ENCODE measurements at regions not wholly inside any gene's neighbourhood (a gene's known extent, or its start where the extent isn't known, plus 50 kb on each side); places are given as distances from the start of the nearest gene placed in this dataset.

DNA sequence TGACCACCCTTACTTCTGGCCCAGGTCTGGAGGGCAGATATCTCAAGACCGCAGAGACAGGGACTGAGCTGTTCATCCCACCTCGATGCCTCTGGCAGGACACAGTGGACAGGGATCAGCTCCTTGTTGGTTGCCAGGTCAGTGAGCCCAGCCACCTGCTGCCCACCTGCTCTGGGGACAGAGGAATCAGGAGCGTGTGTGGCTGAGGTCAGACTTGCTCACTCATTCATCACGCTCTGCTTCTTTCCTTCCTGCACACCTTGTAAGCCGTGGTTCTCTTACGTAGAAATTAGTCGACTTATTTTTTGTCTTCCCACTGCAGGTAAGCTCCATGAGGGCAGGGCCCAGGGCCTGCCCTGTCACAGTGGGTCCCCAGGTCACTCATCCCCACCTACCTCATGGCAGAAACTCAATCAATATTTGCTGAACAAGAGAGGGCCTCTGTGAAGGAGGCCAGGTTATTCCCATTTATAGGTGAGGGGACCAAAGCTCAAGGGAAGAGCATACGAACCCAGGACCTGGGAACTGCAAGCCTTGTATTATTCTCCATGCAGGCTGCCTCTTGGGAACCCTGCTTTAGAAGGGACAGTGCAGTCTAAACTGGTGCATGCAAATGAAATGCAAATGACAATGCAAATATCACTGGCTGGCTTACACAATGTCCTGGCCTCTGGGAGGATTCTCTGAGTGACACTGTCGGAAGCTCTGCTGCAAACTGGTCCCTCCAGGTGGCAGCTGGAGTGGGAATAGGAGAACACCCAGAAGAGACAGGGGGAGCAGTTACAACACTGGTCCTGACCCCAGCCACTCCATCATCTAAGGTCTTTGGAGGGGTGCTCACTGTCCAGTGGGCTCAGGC, 58.4 kb upstream of the PAX7 start:
- H3K27ac ChIP-seq (ENCODE audit: insufficient read depth, low read depth, low read length) = no peak overlapping the region
- H3K9ac ChIP-seq (replicated peaks; ENCODE audit: extremely low read depth, insufficient read depth, low read length) = no peak overlapping the region
- intact Hi-C loops (cut with micrococcal nuclease) = no loop called here
- H3K36me3 ChIP-seq (ENCODE audit: control insufficient read depth in 2 of 2, extremely low read depth in 1 of 2, insufficient read depth in 2 of 2, low read length in 2 of 2) = no peaks in the 10 kb centered on the region
- H3K4me2 ChIP-seq (ENCODE audit: insufficient read depth, low read length) = no peak overlapping the region
- H3K79me2 ChIP-seq (ENCODE audit: control insufficient read depth, insufficient read depth, low read length) = no peaks in the 10 kb centered on the region
- ChIA-PET POLR2A (interaction anchor here (0.6 kb wide), 1 partner anchor 16 kb away, joined by 3 read pairs; no protein-coding TSS in a partner anchor), CTCF (interaction anchor here (1.2 to 2.8 kb wide), 6 partner anchors 9 to 1069 kb away, joined by 3 to 11 read pairs (median 3); no protein-coding TSS in a partner anchor)
- no peaks in the 10 kb centered on the region for H3K27me3 ChIP-seq (ENCODE audit: control insufficient read depth in 2 of 2, insufficient read depth in 2 of 2, low read length in 2 of 2)
- H3K4me3 ChIP-seq (replicated peaks in 1 of 3; ENCODE audit: insufficient read depth in 1 of 3, low read depth in 1 of 3, low read length in 3 of 3) = no peak overlapping the region
- no peaks in the 10 kb centered on the region for H3K9me1 ChIP-seq (replicated peaks; ENCODE audit: control insufficient read depth, extremely low read depth, insufficient read depth, low read length)
- DNase-seq (ENCODE audit: low read depth, low spot score) = no peak
- no peaks in the 10 kb centered on the region for H3K4me1 ChIP-seq (ENCODE audit: control insufficient read depth, extremely low read depth, insufficient read depth, low read length)
- no peak overlapping the region for H2AFZ ChIP-seq (ENCODE audit: low read depth, low read length)
- BruUV-seq (replicated peaks) = no TSS peak
- no peaks in the 10 kb centered on the region for H3K9me3 ChIP-seq (replicated peaks; ENCODE audit: control insufficient read depth, insufficient read depth, low read length)
- no peak for TF ChIP-seq GATA2 (IDR thresholded peaks at IDR 0.05; ENCODE audit: insufficient read depth, insufficient read length, low read depth, low read length)
- TF ChIP-seq POLR2A (IDR thresholded peaks at IDR 0.05; ENCODE audit: low read depth, low read length) = no peak
- TF ChIP-seq, protein P1, sequence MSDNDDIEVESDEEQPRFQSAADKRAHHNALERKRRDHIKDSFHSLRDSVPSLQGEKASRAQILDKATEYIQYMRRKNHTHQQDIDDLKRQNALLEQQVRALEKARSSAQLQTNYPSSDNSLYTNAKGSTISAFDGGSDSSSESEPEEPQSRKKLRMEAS (IDR thresholded peaks at IDR 0.05; ENCODE audit: insufficient read depth, insufficient read length) = no peak
- TF ChIP-seq EZH2 (IDR thresholded peaks at IDR 0.05; ENCODE audit: borderline replicate concordance, low read depth, low read length, severe bottlenecking) = no peak
- TF ChIP-seq, protein P2, sequence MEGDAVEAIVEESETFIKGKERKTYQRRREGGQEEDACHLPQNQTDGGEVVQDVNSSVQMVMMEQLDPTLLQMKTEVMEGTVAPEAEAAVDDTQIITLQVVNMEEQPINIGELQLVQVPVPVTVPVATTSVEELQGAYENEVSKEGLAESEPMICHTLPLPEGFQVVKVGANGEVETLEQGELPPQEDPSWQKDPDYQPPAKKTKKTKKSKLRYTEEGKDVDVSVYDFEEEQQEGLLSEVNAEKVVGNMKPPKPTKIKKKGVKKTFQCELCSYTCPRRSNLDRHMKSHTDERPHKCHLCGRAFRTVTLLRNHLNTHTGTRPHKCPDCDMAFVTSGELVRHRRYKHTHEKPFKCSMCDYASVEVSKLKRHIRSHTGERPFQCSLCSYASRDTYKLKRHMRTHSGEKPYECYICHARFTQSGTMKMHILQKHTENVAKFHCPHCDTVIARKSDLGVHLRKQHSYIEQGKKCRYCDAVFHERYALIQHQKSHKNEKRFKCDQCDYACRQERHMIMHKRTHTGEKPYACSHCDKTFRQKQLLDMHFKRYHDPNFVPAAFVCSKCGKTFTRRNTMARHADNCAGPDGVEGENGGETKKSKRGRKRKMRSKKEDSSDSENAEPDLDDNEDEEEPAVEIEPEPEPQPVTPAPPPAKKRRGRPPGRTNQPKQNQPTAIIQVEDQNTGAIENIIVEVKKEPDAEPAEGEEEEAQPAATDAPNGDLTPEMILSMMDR (IDR thresholded peaks at IDR 0.05; ENCODE audit: extremely low read depth in 1 of 2, insufficient read depth in 1 of 2, low read depth in 1 of 2, low read length in 2 of 2) = no peak
- no peak for TF ChIP-seq POLR2AphosphoS5 (IDR thresholded peaks at IDR 0.05; ENCODE audit: insufficient read depth, low read depth, low read length)
- TF ChIP-seq JUN (IDR thresholded peaks at IDR 0.05; ENCODE audit: borderline replicate concordance, insufficient read depth, insufficient read length, low read depth) = no peak
- TF ChIP-seq MYC (IDR thresholded peaks at IDR 0.05; ENCODE audit: low read depth, low read length) = no peak
- no peak for TF ChIP-seq FOS (IDR thresholded peaks at IDR 0.05; ENCODE audit: borderline replicate concordance, insufficient read depth, low read length)
- H4K20me1 ChIP-seq (replicated peaks; ENCODE audit: control insufficient read depth, extremely low read depth, insufficient read depth, low read length) = no peaks in the 10 kb centered on the region
- FAIRE-seq = no peak
- dilution Hi-C loops (cut with MboI; ENCODE audit: extremely low pct_ligation_motif_present, low sequenced_read_pairs) = no loop called here
